ENCODE measurements at regions not wholly inside any gene's neighbourhood (a gene's known extent, or its start where the extent isn't known, plus 50 kb on each side); places are given as distances from the start of the nearest gene placed in this dataset.

DNA sequence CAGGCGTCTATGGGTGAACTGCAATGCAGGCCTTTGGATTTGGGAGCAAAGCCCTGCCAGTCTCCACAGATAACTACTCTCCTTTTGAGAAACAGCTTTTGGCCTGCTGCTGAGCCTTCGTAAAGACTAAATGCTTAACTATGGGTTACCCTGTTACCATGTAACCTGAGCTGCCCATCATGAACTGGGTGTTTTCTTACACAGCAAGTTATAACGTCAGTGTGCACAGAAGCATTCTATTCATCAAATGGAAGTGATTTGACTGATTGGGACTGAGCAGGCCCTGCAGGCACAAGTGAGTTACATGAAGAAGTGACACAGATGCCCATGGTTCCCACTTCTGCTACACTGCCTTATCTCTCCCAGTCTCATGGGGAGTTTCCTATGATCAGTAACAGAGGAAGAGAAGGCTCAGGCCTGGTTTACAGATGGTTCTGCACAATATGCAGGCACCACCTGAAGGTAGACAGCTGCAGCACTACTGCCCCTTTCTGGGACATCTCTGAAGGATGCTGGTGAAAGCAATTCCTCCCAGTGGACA, 319.1 kb downstream of the CD83 start:
- 84 to 95% methylated on average over 3 of the region's 3 CpGs for WGBS, 2 donors

DNA sequence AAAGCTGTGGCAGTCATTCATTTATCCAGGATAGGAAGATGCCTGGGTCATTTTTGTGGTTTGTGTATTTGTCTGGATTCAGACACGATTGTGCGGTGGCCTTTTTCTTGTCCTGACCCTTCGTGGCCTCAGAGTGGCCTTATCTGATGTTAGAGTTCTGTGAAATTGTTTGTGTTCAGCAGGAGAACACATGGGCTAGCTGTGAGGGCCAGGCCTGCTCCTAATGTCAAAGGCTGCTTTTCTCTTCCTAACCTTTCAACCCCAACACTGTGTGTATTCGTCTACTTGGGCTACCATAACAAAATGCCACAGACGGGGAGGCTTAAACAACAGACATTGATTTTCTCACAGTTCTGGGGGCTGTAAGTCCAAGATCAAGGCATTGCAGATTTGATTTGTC, 321.8 kb downstream of the CD83 start:
- no peaks in the 10 kb centered on the region for H3K36me3 ChIP-seq (ENCODE audit: low read depth, missing control alignments)
- TF ChIP-seq CTCF (IDR thresholded peaks at IDR 0.05) = no peak
- TF ChIP-seq POLR2A (IDR thresholded peaks at IDR 0.05) = no peak
- H3K27me3 ChIP-seq = no peaks in the 10 kb centered on the region
- H3K27ac ChIP-seq = no peak overlapping the region
- DNase-seq = no peak
- H3K9me3 ChIP-seq = no peaks in the 10 kb centered on the region
- 80% methylated on average over 5 of the region's 5 CpGs for WGBS, 2 donors
- H3K4me1 ChIP-seq = peaks cover 20% of the 10 kb centered on the region
- intact Hi-C loops (cut with DNase I; ENCODE audit: low total_unique reads) = no loop called here
- H3K4me3 ChIP-seq = no peak overlapping the region

More for the DNA sequence above, 319.1 kb downstream of the CD83 start:
- Histone ChIP-seq H3K4me1 (peaks cover 11% of the 10 kb centered on the region), H3K9me3 (no peaks in the 10 kb centered on the region), H3K36me3 (ENCODE audit: low read depth, missing control alignments) (no peaks in the 10 kb centered on the region), H3K27ac (no peak overlapping the region), H3K4me3 (no peak overlapping the region), H3K27me3 (no peaks in the 10 kb centered on the region)
- TF ChIP-seq POLR2A (IDR thresholded peaks at IDR 0.05) = no peak
- TF ChIP-seq CTCF (IDR thresholded peaks at IDR 0.05) = no peak
- DNase-seq = no peak
- intact Hi-C loops (cut with DNase I; ENCODE audit: low total_unique reads) = no loop called here

GRCh38 chr6:14440215-14440910, 322.8 kb downstream of the CD83 start:
- Histone ChIP-seq H3K27me3 (no peaks in the 10 kb centered on the region), H3K4me1 (peaks cover 20% of the 10 kb centered on the region), H3K36me3 (ENCODE audit: low read depth, missing control alignments) (no peaks in the 10 kb centered on the region), H3K27ac (peak overlapping the region in 1 of 2 donors; percentile 82), H3K4me3 (no peak overlapping the region), H3K9me3 (no peaks in the 10 kb centered on the region)
- DNase-seq = no peak
- TF ChIP-seq POLR2A (IDR thresholded peaks at IDR 0.05) = no peak
- intact Hi-C loops (cut with DNase I; ENCODE audit: low total_unique reads) = no loop called here
- WGBS, 2 donors = 72 to 77% methylated on average over 4 of the region's 4 CpGs

DNA sequence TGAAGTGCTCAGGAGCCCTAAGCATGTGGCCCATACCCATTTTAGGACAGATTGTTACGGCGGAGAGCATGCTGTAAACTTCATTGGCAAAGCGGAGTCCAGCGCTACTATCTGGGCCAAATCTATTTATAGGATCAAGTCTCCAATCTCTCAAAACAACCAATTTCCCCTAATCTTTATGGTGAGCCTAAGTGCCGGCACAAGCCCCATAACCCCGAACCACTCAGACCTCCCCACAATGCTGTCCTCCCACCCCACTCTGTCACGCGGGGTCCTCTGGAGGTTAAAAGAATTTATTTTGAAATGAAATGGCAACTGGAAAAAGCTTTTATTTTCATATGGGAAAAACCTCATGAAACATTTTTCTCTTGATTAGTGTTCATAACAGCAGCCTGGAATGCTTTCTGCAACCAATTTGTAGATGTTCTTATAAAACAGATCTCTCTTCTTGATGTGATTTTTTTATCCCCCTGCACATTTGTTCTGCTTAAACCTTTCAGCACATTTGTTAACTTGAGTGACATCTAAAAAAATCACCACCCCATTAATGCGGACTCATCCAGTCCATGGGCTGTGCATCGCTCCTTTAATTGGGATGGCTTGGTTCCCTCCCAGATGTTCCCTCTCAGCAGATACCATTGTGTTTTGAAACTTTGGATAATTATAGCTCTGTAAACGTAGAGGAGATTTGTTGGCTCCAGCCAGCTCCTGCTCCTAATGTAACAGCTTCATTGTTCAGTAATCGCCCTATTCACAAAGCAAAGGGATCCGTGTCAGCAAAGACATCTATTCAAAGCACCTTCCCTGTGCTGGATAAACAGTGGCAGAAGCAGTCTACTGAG, 323.6 kb downstream of the CD83 start:
- DNase-seq = peak; percentile 76
- H3K4me3 ChIP-seq = no peak overlapping the region
- H3K4me1 ChIP-seq = peaks cover 20% of the 10 kb centered on the region
- TF ChIP-seq CTCF (IDR thresholded peaks at IDR 0.05) (no peak), POLR2A (IDR thresholded peaks at IDR 0.05) (no peak)
- 35 to 38% methylated on average over 13 of the region's 13 CpGs for WGBS, 2 donors
- H3K9me3 ChIP-seq = no peaks in the 10 kb centered on the region
- H3K36me3 ChIP-seq (ENCODE audit: low read depth, missing control alignments) = no peaks in the 10 kb centered on the region
- intact Hi-C loops (cut with DNase I; ENCODE audit: low total_unique reads) = no loop called here
- H3K27me3 ChIP-seq = no peaks in the 10 kb centered on the region
- peak overlapping the region; percentile 72 to 82 for H3K27ac ChIP-seq

GRCh38 chr6:14442242-14442641, 324.7 kb downstream of the CD83 start:
- Histone ChIP-seq H3K4me3 (no peak overlapping the region), H3K27me3 (no peaks in the 10 kb centered on the region), H3K4me1 (peaks cover 20% of the 10 kb centered on the region), H3K36me3 (ENCODE audit: low read depth, missing control alignments) (no peaks in the 10 kb centered on the region), H3K9me3 (no peaks in the 10 kb centered on the region), H3K27ac (peak overlapping the region; percentile 72 to 82)
- no peak for DNase-seq
- WGBS, 2 donors = 59 to 84% methylated on average over 11 of the region's 11 CpGs
- intact Hi-C loops (cut with DNase I; ENCODE audit: low total_unique reads) = no loop called here
- no peak for TF ChIP-seq CTCF (IDR thresholded peaks at IDR 0.05)
- no peak for TF ChIP-seq POLR2A (IDR thresholded peaks at IDR 0.05)
